Anterior cingulate cortex (tissue), 58 donors: ENCODE measurements at regions not wholly inside any gene's neighbourhood (a gene's known extent, or its start where the extent isn't known, plus 50 kb on each side); places are given as distances from the start of the nearest gene placed in this dataset.
"Not testable (repeated sequence)": the region's sequence is repeated elsewhere in the genome, so short reads cannot be mapped to it uniquely, and the experiment has no call there.

Experiments
- DNase-seq, 58 donors: peaks; one replicate each; lab custom pipeline; 2025; lab: John Stamatoyannopoulos, UW

DNA sequence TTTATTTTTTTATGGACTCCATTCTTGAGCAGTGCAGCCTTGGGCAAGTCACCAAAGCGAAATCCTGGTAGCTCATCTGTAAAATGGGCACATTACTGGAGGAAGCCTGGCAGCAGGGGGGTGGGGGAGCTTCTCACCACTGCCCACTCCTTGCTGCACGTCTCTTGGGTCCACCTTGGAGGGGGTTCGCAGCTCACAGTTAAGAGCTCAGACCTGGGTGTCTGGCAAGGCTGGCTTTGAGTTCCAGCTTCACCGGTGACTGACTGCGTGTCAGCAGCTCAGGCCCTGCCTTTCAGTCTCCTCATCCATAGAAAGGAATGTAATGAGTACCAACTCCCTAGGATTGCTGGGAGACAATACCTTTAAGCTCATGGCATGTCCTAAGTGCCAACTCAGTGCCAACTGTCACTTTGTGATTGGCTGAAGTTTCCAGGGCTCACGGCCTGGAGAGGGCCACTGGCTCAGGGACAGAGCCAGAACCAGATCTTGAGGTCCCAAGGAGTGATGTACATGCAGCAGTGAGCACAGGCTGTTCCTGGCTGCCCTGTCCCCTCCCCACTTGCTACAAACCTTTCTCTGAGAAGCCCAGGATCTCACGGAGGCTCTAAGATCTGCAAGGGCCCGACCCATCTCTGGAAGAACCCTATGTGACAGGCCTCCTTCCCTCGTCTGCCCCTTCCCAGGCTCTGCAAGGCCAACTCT is 72.9 kb downstream of the C9orf50 start:
- DNase-seq = no peak

DNA sequence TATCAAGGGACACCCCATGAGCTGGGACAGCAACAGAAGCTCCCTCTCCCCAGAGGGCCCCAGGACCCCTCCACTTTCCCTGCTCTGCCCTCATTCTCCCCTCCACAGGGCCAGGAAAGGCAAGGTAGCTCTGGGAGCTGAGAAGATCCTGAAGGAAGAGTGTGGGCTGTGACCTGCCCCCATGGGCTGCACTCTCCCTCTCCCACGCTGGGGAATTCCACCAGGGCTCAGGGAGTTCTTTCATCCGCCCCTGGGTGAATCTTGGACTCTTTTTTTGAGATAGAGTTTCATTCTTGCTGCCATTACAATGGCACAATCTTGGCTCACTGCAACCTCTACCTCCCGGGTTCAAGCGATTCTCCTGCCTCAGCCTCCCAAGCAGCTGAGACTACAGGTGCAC is 73.8 kb downstream of the C9orf50 start:
- DNase-seq = no peak

DNA sequence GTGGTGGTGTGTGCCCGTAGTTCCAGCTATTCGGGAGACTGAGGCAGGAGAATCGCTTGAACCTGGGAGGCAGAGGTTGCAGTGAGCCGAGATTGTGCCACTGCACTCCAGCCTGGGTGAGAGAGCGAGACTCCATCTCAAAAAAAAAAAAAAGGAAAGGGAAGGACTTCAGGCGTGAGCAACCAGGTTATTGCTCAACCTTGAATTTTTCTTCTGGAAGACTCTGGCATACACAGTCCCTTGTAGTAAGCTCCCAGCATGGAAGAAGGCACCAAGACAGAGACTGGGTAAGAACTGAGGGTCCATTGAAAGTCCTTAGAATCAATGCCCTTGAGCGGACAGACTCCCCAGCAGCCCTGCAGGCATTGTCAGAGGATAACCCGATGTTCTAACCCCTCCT is 75.0 kb downstream of the C9orf50 start:
- not testable (repeated sequence) for DNase-seq

DNA sequence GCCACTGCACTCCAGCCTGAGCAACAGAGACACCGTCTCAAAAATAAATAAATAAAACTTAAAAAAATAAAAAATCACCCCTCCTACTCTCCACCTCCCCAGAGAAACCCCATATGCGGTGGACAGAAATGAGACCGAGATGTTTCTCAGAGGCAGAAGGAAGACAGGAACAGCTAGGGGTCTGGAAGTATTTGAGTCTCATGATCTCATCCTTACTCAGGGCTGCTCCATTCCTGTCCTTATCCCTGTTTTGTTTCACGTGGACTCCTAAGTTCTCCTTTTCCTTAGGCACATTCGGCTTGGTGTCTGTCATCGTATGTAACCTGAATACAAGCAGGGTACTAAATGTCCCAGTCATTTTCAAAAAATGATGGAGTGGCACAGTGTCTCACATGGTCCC is 76.1 kb downstream of the C9orf50 start:
- no peak for DNase-seq

DNA sequence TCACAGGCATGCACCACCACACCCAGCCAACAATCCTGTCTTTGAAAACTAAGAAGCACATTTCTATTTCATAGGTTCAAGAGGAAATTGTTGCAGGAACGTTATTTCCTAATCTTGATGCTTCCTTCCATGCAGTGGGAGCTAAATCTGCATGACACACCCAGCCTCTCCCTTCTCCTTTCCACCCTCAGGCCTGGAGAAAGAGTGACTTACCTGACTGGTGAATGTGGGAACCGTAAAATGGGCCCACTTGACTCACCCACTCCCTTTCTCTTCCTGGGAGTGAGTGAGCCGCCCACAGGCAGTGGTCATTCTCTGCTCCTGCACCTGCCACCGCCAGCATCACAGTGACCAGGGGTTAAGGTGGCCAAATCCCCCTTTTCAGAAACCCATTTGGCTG is 78.2 kb downstream of the C9orf50 start:
- no peak for DNase-seq

DNA sequence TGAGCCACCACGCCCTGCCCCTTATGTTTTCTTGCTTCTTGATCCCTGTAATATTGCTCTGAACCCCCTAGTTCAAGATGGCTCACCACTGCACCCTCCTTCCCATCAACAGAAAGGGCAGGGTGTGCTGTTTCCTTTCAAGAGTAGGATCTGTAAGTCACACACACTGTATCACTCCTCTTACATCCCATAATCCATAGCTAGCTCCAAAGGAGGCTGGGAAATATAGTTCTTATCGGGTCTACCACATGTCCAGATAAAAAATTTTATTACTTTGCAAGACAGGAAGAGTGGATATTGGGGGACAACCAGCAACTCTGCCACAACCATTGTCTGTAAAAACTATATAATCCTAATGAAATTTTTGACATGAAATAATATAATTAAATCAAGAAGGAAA is 79.6 kb downstream of the C9orf50 start:
- DNase-seq = no peak

DNA sequence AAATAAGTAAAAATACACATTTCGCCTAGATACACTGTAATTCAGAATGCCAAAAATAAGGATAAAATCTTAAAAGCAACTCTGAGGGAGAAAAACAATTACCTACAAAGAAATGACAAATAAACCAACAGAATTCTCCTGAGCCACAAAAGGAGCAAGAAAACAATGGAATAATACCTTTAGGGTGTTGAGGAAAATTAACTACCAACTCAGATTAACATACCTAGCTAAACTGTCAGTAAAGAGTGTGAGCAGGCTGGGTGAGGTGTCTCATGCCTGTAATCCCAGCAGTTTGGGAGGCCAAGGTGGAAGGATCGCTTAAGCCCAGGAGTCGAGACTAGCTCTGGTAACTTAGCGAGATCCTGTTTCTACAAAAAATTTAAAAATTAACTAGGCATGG is 81.5 kb downstream of the C9orf50 start:
- DNase-seq = no peak

DNA sequence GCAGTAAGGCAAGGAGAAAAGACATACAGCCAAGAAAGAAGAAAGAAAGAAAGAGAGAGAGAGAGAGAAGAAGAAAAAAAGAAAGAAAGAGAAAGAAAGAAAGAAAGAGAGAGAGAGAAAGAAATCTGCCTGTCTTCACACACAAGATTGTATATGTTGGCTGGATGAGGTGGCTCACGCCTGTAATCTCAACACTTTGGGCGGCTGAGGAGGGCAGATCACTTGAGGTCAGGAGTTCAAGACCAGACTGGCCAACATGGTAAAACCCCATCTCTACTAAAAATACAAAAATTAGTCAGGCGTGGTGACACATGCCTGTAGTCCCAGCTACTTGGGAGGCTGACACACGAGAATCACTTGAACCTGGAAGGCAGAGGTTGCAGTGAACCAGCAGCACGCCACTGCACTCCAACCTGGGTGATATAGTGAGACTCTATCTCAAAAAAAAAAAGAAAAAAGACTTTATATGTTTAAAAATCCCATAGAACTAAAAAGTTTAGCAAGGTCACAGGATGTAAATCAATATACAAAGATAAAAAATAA is 89.0 kb downstream of the C9orf50 start:
- not testable (repeated sequence) for DNase-seq

DNA sequence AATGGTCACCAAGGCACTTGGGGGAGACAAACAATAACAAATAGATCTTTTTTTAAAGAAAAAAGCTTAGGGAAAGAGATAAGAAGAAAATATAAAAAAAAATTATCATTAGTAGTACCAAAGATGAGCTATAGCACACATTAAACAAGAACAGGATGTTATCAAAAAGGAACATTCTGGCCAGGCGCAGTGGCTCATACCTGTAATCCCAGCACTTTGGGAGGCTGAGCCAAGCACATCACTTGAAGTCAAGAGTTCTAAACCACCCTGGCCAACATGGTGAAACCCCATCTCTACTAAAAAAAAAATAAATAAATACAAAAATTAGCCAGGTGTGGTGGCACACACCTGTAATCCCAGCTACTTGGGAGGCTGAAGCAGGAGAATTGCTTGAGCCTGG is 92.9 kb downstream of the C9orf50 start:
- not testable (repeated sequence) for DNase-seq

DNA sequence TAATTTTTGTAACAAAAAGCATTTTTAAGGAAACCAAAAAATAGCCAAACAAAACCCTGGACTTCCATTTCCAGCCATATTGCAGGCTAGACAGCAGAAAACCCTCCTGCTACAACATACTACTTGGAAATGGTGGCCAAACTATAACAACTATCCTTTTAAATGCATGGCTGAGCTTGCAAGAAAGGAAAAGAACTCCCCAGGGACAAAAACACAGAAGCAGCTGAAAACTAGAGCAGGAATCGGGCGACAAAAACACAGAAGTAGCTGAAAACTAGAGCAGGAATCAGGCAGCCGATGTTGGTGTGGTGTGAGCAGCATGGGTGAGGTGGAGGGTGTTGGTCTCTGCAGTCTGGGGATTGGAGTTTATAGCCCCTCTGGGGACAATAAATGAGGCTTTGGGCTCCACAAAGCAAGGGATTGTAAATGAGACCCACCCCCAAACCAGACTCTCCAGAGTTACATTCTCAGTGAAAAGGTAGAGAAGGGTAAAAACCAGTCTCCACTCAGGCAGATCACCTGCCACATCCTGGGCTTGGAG is 95.2 kb downstream of the C9orf50 start:
- DNase-seq = no peak

DNA sequence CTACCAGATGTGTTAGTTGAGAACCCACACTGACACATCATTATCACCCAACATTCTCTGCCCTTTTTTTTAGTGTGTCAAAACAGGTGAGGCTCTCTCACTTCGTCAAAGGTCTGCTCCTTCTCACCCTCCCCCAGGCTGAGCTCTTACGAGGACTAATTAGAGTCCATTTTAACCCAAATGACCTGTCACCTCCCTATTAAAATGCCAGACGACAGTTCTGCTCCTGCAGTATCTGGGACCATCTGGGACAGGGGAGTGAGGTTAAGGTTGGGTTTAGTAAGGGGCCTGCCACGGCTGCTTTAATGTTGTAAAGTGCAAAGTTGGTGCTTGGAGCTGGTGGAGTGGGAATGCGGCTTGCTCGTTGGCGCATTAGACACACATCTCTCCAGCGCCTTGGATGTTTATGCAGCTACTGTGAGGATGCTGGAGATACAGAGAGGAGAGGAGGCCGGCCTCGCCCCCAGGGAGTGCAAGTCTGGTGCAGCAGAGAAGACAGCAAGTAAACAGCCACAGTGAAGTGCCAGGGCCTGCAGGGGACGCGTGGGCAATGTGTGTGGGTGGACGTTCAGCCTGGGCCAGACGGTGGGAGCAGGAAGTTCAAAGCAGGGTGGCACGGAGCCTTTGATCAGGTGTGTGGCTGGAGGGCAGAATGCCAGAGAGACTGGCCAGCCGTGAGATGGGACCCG is 96.2 kb downstream of the C9orf50 start:
- no peak for DNase-seq

DNA sequence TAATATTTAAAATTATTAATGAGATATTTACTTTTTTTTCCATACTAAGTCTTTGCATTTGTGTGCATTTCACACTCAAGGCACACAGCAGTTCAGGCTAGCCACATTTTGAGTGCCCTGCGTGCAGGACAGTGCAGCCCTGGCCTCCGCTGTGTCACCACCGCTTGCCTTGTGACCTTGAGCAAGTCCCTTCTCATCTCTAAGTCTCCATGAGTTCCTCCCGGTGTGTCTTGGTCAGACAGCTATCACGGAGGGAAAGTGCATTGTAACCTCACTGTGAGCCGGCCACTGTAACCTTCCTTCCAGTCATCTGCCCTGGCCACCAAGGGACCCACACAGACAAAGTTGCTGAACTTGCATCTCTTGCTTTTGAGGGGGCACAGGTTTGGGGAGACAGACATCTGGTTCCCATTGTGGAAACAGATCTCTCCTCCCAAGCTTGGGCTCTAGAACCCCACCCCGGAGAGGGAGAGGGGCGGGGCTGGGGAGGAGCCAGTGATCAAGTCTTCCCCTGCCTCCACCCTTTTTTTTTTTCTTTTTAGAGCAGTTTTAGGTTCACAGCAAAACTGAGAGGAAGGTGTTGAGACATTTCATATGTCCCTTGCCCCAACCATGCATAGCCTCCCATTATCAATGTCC is 96.8 kb downstream of the C9orf50 start:
- no peak for DNase-seq

DNA sequence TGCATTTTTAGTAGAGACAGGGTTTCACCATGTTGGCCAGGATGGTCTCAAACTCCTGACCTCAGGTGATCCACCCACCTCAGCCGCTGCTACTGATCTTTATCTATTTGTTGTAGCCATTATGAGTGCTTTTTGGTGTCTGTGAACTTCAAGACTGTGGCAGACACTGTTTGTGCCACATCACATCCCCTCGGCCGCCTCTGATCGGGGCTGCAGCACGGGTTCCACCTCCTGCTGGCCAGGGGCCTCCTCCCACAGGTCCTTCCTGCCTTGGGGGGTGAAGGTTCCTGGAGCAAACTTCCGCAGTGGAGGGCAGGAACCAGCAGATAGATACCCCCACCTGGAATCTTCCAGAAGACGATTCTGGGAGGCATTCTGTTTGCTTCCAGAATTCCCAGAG is 98.5 kb downstream of the C9orf50 start:
- DNase-seq = no peak

DNA sequence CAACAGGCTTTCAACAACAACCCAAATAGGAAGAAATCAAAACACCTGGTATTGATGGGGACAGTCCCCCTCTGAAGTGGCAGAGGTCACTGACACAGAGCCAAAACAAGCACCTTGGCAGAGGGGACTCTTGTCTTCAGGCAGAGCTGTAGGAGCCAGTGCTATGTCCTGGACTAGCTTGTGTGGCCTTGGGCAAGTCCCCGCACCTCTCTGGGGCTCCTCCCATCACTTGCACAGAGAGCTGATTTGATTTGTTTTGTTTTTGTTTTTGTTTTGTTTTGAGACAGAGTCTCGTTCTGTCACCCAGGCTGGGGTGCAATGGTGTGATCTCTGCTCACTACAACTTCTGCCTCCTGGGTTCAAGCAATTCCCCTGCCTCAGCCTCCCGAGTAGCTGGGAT is 100.8 kb downstream of the C9orf50 start:
- no peak for DNase-seq

DNA sequence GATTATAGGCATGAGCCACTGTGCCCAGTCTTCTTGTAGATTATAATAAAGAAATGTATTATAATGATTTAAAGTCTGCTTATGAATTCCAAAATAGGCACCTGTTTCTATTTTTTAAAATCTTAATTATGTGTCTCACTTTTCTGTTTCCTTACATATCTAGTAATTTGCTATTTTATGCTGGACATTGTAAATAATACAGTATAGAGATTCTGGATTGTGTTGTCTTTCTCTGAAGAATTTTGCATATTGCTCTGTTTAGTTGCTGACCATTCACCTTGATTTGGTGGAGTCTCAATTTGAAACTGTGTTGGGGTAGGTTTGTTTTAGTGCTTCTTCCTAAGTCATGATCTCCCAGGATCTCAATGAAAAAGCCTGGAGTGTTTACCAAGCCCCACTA is 102.8 kb downstream of the C9orf50 start:
- DNase-seq = no peak

DNA sequence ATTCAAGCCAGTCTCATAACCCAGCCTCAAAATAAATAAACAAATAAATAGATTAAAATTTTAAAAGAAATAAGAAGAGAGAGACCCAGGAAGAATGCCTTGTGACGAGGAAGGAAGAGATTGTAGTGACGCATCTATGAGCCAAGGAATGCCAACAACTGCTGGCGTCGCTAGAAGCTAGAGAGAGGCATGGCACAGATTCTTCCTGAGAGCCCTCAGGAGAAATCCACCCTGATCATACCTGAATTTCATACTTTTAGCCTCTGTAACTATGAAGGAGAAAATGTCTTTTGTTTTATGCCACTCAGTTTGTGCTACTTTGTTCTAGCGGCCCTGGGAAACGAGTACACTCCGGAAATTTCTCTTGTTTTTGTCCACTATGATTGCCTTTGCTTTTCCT is 103.9 kb downstream of the C9orf50 start:
- DNase-seq = no peak

DNA sequence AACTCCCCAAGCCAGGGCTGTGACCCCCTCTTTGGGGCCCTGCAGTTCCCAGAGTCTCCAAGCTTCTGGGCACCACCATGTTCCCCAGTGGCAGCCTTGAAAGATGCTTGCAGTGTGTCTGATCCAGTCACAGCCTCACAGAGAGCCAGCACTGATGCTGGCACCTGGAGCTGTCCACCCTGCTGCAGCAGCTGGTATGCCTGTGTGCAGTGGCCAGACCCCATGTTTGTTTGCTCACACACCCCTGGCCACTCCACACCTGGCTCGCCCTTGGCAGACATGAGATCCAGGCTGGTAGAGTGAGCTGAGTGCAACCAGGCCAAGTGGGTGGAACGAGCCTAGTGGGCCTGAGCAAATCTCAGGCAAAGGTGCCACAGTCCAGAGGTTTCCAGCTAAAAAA is 106.0 kb downstream of the C9orf50 start:
- no peak for DNase-seq

DNA sequence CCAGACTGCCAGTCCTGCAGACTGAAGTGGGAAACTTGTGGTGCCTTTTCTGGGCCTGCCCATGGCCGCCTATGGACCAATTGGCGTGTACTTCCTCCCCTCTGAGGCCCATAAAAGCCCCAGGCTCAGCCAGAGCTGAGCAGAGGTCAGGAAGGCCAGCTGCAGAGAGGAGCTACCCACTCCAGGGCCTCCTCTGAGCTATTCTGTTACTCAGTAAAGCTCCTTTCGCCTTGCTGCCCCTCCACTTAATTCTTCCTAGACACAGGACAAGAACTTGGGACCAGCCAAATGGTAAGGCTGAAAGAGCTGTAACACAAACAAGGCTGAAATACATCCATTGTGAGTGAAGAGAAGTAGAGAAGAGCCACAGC is 106.4 kb downstream of the C9orf50 start:
- DNase-seq = no peak

DNA sequence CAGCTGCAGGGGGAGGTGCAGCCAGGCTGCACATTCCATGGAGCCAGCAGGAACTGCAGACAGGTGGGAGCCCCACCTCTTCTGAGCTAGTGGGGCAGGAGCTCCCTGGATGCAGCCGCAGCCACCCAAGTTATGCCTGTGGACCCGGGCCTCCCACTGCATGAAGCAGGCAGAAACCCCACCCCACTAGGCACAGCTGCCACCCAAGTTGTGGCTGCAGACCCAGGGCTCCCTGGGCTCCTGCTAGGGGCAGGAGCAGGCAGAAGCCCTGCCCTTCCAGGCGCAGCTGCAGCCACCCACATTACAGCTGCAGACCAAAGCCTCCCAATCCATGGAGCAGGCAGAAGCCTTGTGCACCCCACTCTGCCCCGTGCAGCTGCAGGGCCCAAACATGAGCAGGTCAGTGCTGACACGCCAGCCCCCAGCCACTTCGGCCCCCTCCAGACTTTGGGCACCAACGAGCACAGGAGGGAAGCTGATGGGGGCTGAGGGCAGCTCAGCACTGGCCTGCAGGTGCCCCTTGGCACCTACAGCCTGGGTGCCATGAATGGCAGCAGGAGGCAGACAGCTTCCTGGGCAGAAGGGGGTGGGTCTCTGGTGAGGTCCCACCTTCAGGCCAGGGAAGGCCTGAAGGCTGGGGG is 106.9 kb downstream of the C9orf50 start:
- no peak for DNase-seq

DNA sequence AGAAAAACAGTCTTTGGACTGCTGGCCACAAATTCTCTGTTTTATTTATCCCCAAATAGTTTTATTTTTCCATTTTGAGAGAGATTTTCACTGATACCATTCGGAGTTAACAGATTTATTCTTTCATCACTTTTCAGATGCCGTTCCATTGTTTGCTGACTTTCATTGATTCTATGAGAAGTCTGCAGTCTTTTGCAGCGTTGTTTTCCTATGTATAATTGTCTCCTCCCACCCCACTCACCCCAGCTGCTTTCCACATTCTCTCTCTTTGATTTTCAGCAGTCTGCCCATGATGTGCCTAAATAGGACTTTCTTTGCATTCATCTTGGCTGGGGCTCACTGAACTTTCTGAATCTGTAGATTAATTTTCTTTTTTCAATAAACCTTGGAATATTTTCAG is 107.6 kb downstream of the C9orf50 start:
- DNase-seq = no peak

DNA sequence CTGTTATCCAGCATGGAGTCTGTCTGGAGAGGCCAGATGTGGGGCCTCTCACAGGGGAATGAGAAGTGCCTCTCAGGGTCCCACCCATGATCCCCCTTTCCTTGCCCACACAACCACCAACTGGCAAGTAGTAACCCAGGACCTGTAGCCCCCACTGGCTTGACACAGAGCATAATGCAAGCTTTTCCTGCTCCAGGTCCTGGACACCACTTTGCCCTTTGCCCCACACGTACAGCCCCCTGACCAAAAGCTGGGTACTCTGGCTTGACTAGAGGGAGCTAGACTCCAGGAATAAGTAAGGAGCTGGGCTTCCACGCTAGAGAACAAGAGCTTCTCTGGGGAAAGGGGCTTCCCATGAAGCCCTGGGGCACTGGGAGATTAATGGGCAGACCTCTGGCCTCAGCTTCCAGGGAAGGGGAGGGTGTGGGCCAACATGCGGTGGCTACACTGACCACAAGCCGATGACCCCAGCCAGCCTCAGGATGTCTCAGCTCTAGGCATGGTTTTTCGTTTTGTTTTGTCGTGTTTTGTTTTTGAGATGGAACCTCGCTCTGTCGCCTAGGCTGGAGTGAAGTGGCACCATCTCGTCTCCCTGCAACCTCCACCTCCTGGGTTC is 109.5 kb downstream of the C9orf50 start:
- no peak for DNase-seq
